Esophagus squamous epithelium (tissue), 5 donors: ENCODE measurements at regions not wholly inside any gene's neighbourhood (a gene's known extent, or its start where the extent isn't known, plus 50 kb on each side); places are given as distances from the start of the nearest gene placed in this dataset.

Experiments
- DNase-seq: peaks from one replicate; lab custom pipeline; 2025; lab: John Stamatoyannopoulos, UW
- H3K27ac ChIP-seq, 4 donors: fragments of 200-600 bp; sonication (generic); one replicate each; pipeline ENCODE4 v1.5.1; 2016 to 2019; ENCODE audit warnings: mild to moderate bottlenecking in 1 of 4
- H3K27me3 ChIP-seq, 4 donors: fragments of 200-600 bp; sonication (generic); 1 replicate in 3 of 4; 2 replicates in 1 of 4; pipeline versions ENCODE4 v1.5.1 to v1.6.0; 2017 to 2021; ENCODE audit warnings: antibody characterized with exemption in 1 of 4
- H3K36me3 ChIP-seq, 3 donors: fragments of 200-600 bp; sonication (generic); one replicate each; pipeline ENCODE4 v1.5.1; 2016 to 2019
- H3K4me1 ChIP-seq, 3 donors: fragments of 200-600 bp; sonication (generic); one replicate each; pipeline ENCODE4 v1.5.1; 2017 to 2019
- H3K4me3 ChIP-seq, 4 donors: fragments of 200-600 bp; sonication (generic); 1 replicate in 3 of 4; 2 replicates in 1 of 4; pipeline ENCODE4 v1.5.1; 2016 to 2019; ENCODE audit warnings: mild to moderate bottlenecking in 2 of 4, moderate library complexity in 1 of 4
- H3K9me3 ChIP-seq, 3 donors: fragments of 200-600 bp; sonication (generic); one replicate each; pipeline ENCODE4 v1.5.1; 2016 to 2019
- POLR2A ChIP-seq, 4 donors: fragments of 450-650 bp; IDR thresholded peaks; one replicate each; pipeline ENCODE4 v1.6.1; 2017; ENCODE audit warnings: antibody characterized with exemption in 4 of 4, mild to moderate bottlenecking in 4 of 4, moderate library complexity in 3 of 4
- WGBS, 2 donors: methylation state at CpG; one replicate each; pipeline ENCODE4 v1.1.5; 2018; 5-methylcytosine and 5-hydroxymethylcytosine counted together
- intact Hi-C: fragments of 100-400 bp; cut with DNase I; formaldehyde crosslinking; loops from one replicate; pipeline ENCODE4 v1.15.0; 2022
- TF ChIP-seq, protein P1 (sequence below), 6 experiments: fragments of 450-650 bp in 4 of 6; fragments of 200-600 bp in 2 of 6; sonication (generic) in 2 of 6; IDR thresholded peaks; one replicate each; pipeline ENCODE4 v1.5.1; 2016 to 2019; ENCODE audit warnings: antibody characterized with exemption in 6 of 6, mild to moderate bottlenecking in 4 of 6, moderate library complexity in 4 of 6
- donor health status: DM: yes; HTN: yes; CAD: no.

DNA sequence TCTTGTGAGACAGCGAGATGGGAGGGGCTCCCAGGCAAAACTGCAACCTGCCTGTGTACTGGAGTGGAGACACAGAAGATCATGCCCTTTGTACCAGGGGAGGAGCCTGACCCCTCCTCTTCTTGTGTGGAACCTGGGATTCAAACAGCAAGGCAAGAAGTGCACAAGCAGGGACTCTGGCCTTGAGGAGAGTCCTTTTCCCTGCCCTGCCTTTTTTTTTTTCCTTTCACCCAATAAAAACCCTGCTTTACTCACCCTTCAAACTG is 251.8 kb upstream of the OPRM1 start:
- Histone ChIP-seq H3K4me3 (no peak overlapping the region), H3K4me1 (no peaks in the 10 kb centered on the region), H3K27me3 (no peaks in the 10 kb centered on the region), H3K36me3 (no peaks in the 10 kb centered on the region), H3K9me3 (no peaks in the 10 kb centered on the region), H3K27ac (no peak overlapping the region)
- TF ChIP-seq, protein P1, sequence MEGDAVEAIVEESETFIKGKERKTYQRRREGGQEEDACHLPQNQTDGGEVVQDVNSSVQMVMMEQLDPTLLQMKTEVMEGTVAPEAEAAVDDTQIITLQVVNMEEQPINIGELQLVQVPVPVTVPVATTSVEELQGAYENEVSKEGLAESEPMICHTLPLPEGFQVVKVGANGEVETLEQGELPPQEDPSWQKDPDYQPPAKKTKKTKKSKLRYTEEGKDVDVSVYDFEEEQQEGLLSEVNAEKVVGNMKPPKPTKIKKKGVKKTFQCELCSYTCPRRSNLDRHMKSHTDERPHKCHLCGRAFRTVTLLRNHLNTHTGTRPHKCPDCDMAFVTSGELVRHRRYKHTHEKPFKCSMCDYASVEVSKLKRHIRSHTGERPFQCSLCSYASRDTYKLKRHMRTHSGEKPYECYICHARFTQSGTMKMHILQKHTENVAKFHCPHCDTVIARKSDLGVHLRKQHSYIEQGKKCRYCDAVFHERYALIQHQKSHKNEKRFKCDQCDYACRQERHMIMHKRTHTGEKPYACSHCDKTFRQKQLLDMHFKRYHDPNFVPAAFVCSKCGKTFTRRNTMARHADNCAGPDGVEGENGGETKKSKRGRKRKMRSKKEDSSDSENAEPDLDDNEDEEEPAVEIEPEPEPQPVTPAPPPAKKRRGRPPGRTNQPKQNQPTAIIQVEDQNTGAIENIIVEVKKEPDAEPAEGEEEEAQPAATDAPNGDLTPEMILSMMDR (IDR thresholded peaks at IDR 0.05), result no peak
- no peak for TF ChIP-seq POLR2A (IDR thresholded peaks at IDR 0.05)
- intact Hi-C loops, result no loop called here
- no peak for DNase-seq
- WGBS, 2 donors, result 40% methylated on average over 1 of the region's 1 CpG; no CpG with 5 or more reads in 1 of the 2 donors

DNA sequence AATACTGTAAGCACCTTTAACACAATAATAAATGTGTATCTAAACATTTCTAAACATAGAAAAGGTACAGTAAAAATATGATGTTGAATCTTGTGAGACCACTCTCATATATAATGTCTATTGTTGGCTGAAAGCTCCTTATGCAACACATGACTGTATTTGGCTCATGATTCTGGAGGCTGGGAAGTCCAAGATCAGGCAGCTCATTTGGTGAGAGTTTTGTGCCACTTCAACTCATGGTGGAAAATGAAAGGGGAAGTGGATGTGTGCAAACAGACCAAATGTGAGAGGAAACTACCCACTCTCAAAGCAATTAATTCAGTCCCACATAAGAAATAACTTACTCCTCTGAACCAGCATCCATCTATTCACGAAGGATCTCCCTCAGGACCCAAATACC is 257.7 kb upstream of the OPRM1 start:
- no peak overlapping the region for H3K27ac ChIP-seq
- TF ChIP-seq POLR2A (IDR thresholded peaks at IDR 0.05), result no peak
- TF ChIP-seq, protein P1 (IDR thresholded peaks at IDR 0.05), result no peak
- H3K9me3 ChIP-seq, result no peaks in the 10 kb centered on the region
- WGBS, 2 donors, result 62 to 64% methylated on average over 1 of the region's 1 CpG
- H3K27me3 ChIP-seq, result no peaks in the 10 kb centered on the region
- H3K4me3 ChIP-seq, result no peak overlapping the region
- intact Hi-C loops, result no loop called here
- DNase-seq, result no peak
- no peaks in the 10 kb centered on the region for H3K36me3 ChIP-seq
- no peaks in the 10 kb centered on the region for H3K4me1 ChIP-seq

DNA sequence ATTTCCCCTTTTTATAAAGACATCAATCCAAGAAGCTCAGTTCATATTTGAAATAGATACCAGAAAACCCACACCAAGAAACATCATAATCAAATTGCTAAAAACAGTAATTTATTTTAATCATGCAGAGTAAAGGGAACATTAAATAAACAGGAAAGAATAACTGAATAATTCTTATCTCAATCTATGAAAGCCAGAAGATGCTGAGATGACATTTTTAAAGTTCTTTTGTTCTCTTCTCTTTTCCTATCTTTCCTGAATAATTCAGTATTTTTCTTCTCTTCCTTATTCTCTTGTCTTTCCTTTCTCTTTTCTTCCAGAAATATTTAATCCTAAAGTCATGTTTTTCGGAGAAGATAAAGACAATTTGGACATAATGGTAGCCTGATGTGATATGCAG is 259.0 kb upstream of the OPRM1 start:
- intact Hi-C loops, result no loop called here
- 58 to 67% methylated on average over 1 of the region's 1 CpG for WGBS, 2 donors
- no peak overlapping the region for H3K27ac ChIP-seq
- H3K36me3 ChIP-seq, result no peaks in the 10 kb centered on the region
- H3K27me3 ChIP-seq, result no peaks in the 10 kb centered on the region
- H3K4me1 ChIP-seq, result no peaks in the 10 kb centered on the region
- no peak overlapping the region for H3K4me3 ChIP-seq
- no peaks in the 10 kb centered on the region for H3K9me3 ChIP-seq
- TF ChIP-seq, protein P1 (IDR thresholded peaks at IDR 0.05), result no peak
- no peak for TF ChIP-seq POLR2A (IDR thresholded peaks at IDR 0.05)
- no peak for DNase-seq

DNA sequence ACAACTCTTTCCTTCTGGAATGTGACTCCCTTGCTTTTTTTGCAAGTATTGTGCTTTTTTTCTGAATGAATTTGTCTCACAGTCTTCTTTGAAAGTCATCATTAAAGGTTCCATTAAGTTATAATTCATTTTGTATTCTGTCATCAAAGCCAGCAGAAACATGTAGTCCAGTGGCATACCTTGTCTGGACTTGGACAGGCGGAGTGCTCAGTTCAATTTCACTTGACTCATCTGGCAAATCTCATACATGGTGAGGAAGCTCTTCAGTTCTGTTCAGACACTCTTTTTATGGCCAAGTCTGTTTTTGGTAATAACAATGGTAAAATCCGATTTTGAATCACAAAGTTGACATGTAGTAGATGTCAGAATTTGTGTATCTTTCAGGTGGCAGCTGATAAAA is 260.8 kb upstream of the OPRM1 start:
- Histone ChIP-seq H3K36me3 (no peaks in the 10 kb centered on the region), H3K27ac (no peak overlapping the region), H3K9me3 (no peaks in the 10 kb centered on the region), H3K4me3 (no peak overlapping the region), H3K27me3 (no peaks in the 10 kb centered on the region), H3K4me1 (no peaks in the 10 kb centered on the region)
- TF ChIP-seq POLR2A (IDR thresholded peaks at IDR 0.05), result no peak
- TF ChIP-seq, protein P1 (IDR thresholded peaks at IDR 0.05), result no peak
- intact Hi-C loops, result no loop called here
- 64 to 68% methylated on average over 2 of the region's 2 CpGs for WGBS, 2 donors
- no peak for DNase-seq

DNA sequence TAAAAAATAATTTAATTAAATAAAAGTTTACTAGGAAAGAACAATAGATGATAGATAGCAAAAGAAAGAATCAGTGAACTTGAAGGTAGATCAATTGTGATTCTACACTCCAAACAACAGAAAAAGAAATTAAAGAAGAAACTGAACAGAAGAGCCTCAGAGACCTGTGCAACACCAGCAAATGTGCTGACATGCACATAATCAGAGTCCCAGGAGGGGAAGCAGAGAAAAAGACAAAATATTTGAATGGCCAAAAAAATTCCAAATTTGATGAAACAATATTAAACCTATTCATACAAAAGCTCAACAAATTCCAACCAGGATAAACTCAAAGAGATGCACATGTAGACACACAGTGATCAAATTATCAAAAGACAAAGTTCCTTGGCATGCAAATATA is 267.5 kb upstream of the OPRM1 start:
- DNase-seq, result no peak
- Histone ChIP-seq H3K36me3 (no peaks in the 10 kb centered on the region), H3K4me1 (no peaks in the 10 kb centered on the region), H3K4me3 (no peak overlapping the region), H3K27ac (no peak overlapping the region), H3K27me3 (no peaks in the 10 kb centered on the region), H3K9me3 (no peaks in the 10 kb centered on the region)
- TF ChIP-seq, protein P1 (IDR thresholded peaks at IDR 0.05), result no peak
- TF ChIP-seq POLR2A (IDR thresholded peaks at IDR 0.05), result no peak
- intact Hi-C loops, result no loop called here
